GM12878 (cell line): ENCODE measurements at regions not wholly inside any gene's neighbourhood (a gene's known extent, or its start where the extent isn't known, plus 50 kb on each side); places are given as distances from the start of the nearest gene placed in this dataset.

Experiments
- ATAC-seq: fragments of 200-7000 bp; cut with Tn5 transposase; 3 replicates; pipeline ENCODE4 v1.9.1; 2020; ENCODE audit warnings: mild to moderate bottlenecking, moderate library complexity
- BruUV-seq: library from RNA; stranded (reverse); fragments of 400-500 nt; replicated peaks from 2 replicates; lab custom pipeline; 2021; lab: Mats Ljungman, UMichigan
- CTCF ChIA-PET: fragments of 300-600 bp; sonication (Branson Sonifier 250); formaldehyde crosslinking; extraction: SDS; loops from one replicate; lab custom pipeline; 2021; ENCODE audit warnings: inconsistent platforms; lab: Yijun Ruan, JAX
- POLR2A ChIA-PET: fragments of 350-600 bp; formaldehyde crosslinking; extraction: SDS; loops from one replicate; lab custom pipeline; 2021; ENCODE audit warnings: inconsistent platforms; lab: Charles Lee
- RAD21 ChIA-PET: fragments of 300-600 bp; sonication (Branson Sonifier 250); formaldehyde crosslinking; loops from one replicate; lab custom pipeline; 2023; ENCODE audit warnings: antibody characterized with exemption; ENCODE audit not compliant: unreplicated experiment; lab: Charles Lee
- SMC1A ChIA-PET: fragments of 300-600 bp; sonication (Branson Sonifier 250); formaldehyde crosslinking; loops from one replicate; lab custom pipeline; 2023; ENCODE audit not compliant: unreplicated experiment, uncharacterized antibody; lab: Charles Lee
- DNase-seq: peaks from one replicate; pipeline ENCODE4 v3.0.0-alpha.2; 2011; ENCODE audit warnings: low read depth, low spot score
- FAIRE-seq: peaks from 3 replicates; lab custom pipeline; 2011; peaks lifted over from hg19 to GRCh38; lab: Jason Lieb, UNC
- H2AFZ ChIP-seq: 2 replicates; pipeline ENCODE4 v1.6.0; 2011; ENCODE audit warnings: low read depth, low read length, control low read depth; ENCODE audit not compliant: control insufficient read depth
- H3K27ac ChIP-seq: 2 replicates; pipeline ENCODE4 v1.5.1; 2011; ENCODE audit warnings: control low read depth; ENCODE audit not compliant: control insufficient read depth, insufficient read depth
- H3K27me3 ChIP-seq, 2 experiments: replicated peaks in 1 of 2; 2 replicates each; pipeline versions ENCODE4 v1.6.0 to v1.6.1; 2011; ENCODE audit warnings: low read length in 1 of 2; ENCODE audit not compliant: control insufficient read depth in 2 of 2, insufficient read depth in 2 of 2
- H3K36me3 ChIP-seq, 2 experiments: 2 replicates each; pipeline ENCODE4 v1.5.1; 2011; ENCODE audit warnings: low read length in 1 of 2; ENCODE audit not compliant: control insufficient read depth in 2 of 2, insufficient read depth in 2 of 2
- H3K4me1 ChIP-seq: 2 replicates; pipeline ENCODE4 v1.6.1; 2011; ENCODE audit warnings: mild to moderate bottlenecking, low read length, moderate library complexity, mixed read lengths; ENCODE audit not compliant: control insufficient read depth, insufficient read depth
- H3K4me2 ChIP-seq: 2 replicates; pipeline ENCODE4 v1.6.0; 2011; ENCODE audit warnings: control low read depth; ENCODE audit not compliant: control insufficient read depth, insufficient read depth
- H3K4me3 ChIP-seq: fragments of 200-600 bp; sonication (generic); 2 replicates; pipeline ENCODE4 v1.5.1; 2016
- H3K79me2 ChIP-seq: 2 replicates; pipeline ENCODE4 v1.6.0; 2011; ENCODE audit warnings: low read length; ENCODE audit not compliant: control insufficient read depth, insufficient read depth
- H3K9ac ChIP-seq: 2 replicates; pipeline ENCODE4 v1.8.0; 2011; ENCODE audit warnings: low read length, control low read depth, mixed read lengths; ENCODE audit not compliant: control insufficient read depth, insufficient read depth
- H3K9me3 ChIP-seq: replicated peaks from 3 replicates; pipeline ENCODE4 v1.5.1; 2011; ENCODE audit warnings: mild to moderate bottlenecking, low read length; ENCODE audit not compliant: control insufficient read depth, insufficient read depth
- H4K20me1 ChIP-seq: 2 replicates; pipeline ENCODE4 v1.6.0; 2011; ENCODE audit not compliant: control insufficient read depth, insufficient read depth
- CREM ChIP-seq: IDR thresholded peaks from 2 replicates; pipeline ENCODE4 v1.6.1; 2014; ENCODE audit warnings: antibody characterized with exemption, low read depth
- FOS ChIP-seq: IDR thresholded peaks from 3 replicates; pipeline ENCODE4 v1.6.1; 2011; ENCODE audit warnings: borderline replicate concordance; ENCODE audit not compliant: insufficient read length; ENCODE audit errors: extremely low read depth
- FOXK2 ChIP-seq: fragments of 450-650 bp; IDR thresholded peaks from 2 replicates; pipeline ENCODE4 v1.6.1; 2017; ENCODE audit warnings: mild to moderate bottlenecking, moderate library complexity
- HCFC1 ChIP-seq: fragments of 150-350 bp; IDR thresholded peaks from 2 replicates; pipeline ENCODE4 v1.6.1; 2014; ENCODE audit warnings: low read length
- HDAC6 ChIP-seq: fragments of 200-600 bp; sonication (generic); IDR thresholded peaks from one replicate; pipeline ENCODE4 v1.8.0; 2017; ENCODE audit warnings: antibody characterized with exemption; ENCODE audit not compliant: unreplicated experiment
- HDGF ChIP-seq: fragments of 450-650 bp; IDR thresholded peaks from 2 replicates; pipeline ENCODE4 v1.6.1; 2016; ENCODE audit warnings: antibody characterized with exemption
- IKZF1 ChIP-seq: fragments of 450-650 bp; conservative IDR thresholded peaks from 2 replicates; pipeline ENCODE4 v1.6.1; 2017; ENCODE audit warnings: antibody characterized with exemption, mild to moderate bottlenecking
- JUNB ChIP-seq: IDR thresholded peaks from 2 replicates; pipeline ENCODE4 v1.6.1; 2016; ENCODE audit warnings: antibody characterized with exemption, mild to moderate bottlenecking
- KAT2A ChIP-seq: conservative IDR thresholded peaks from 2 replicates; pipeline ENCODE4 v1.6.1; 2011; ENCODE audit warnings: low read depth, low read length; ENCODE audit not compliant: control insufficient read depth
- KDM1A ChIP-seq: fragments of 200-600 bp; sonication (generic); IDR thresholded peaks from 2 replicates; pipeline ENCODE4 v1.6.1; 2016; ENCODE audit warnings: borderline replicate concordance
- NFYA ChIP-seq: IDR thresholded peaks from 2 replicates; pipeline ENCODE4 v1.6.1; 2011; ENCODE audit warnings: low read depth, mild to moderate bottlenecking, low read length, improper control_type of control experiment, borderline replicate concordance
- NR2C2 ChIP-seq: IDR thresholded peaks from 2 replicates; pipeline ENCODE4 v1.6.1; 2011; ENCODE audit warnings: borderline replicate concordance, low read depth; ENCODE audit not compliant: control insufficient read depth, insufficient read length
- RB1 ChIP-seq: fragments of 450-650 bp; formaldehyde crosslinking; IDR thresholded peaks from 2 replicates; pipeline ENCODE4 v1.6.1; 2017; ENCODE audit warnings: mild to moderate bottlenecking, borderline replicate concordance
- SIN3A ChIP-seq: IDR thresholded peaks from 2 replicates; pipeline ENCODE4 v1.6.1; 2012; ENCODE audit warnings: low read depth, low read length, improper control_type of control experiment
- SKIL ChIP-seq: fragments of 450-650 bp; IDR thresholded peaks from 2 replicates; pipeline ENCODE4 v1.6.1; 2017; ENCODE audit warnings: mild to moderate bottlenecking, low read depth, inconsistent platforms; ENCODE audit not compliant: poor library complexity, severe bottlenecking
- STAT1 ChIP-seq: fragments of 450-650 bp; conservative IDR thresholded peaks from 2 replicates; pipeline ENCODE4 v1.6.1; 2014; ENCODE audit warnings: antibody characterized with exemption, mild to moderate bottlenecking
- ZNF384 ChIP-seq: IDR thresholded peaks from 2 replicates; pipeline ENCODE4 v1.6.1; 2012; ENCODE audit warnings: low read depth, mild to moderate bottlenecking, low read length, improper control_type of control experiment, borderline replicate concordance
- ZNF622 ChIP-seq: fragments of 450-650 bp; IDR thresholded peaks from 2 replicates; pipeline ENCODE4 v1.6.1; 2017; ENCODE audit warnings: mild to moderate bottlenecking, inconsistent platforms
- WGBS: methylation state at CpG from one replicate; pipeline ENCODE4 v1.1.6; 2016; ENCODE audit warnings: low lambda C conversion rate; ENCODE audit not compliant: insufficient replicate concordance, insufficient coverage; ENCODE audit errors: missing lambda C conversion rate; 5-methylcytosine and 5-hydroxymethylcytosine counted together
- in situ Hi-C: fragments of 300-500 bp; cut with MboI; formaldehyde crosslinking; loops from 9 replicates; pipeline ENCODE4 v1.14.3; 2018; ENCODE audit warnings: mixed read lengths
- intact Hi-C: fragments of 100-400 bp; cut with micrococcal nuclease; formaldehyde crosslinking; loops from one replicate; pipeline ENCODE4 v1.14.2; 2022; ENCODE audit not compliant: unreplicated experiment
- TF ChIP-seq, protein P1 (sequence below): IDR thresholded peaks from 2 replicates; pipeline ENCODE4 v1.6.1; 2011; ENCODE audit warnings: borderline replicate concordance, low read depth, mild to moderate bottlenecking, moderate library complexity, mixed read lengths, low read length; ENCODE audit not compliant: insufficient read depth; ENCODE audit errors: extremely low read length
- TF ChIP-seq, protein P2 (sequence below): fragments of 450-650 bp; IDR thresholded peaks from 2 replicates; pipeline ENCODE4 v1.6.1; 2018; ENCODE audit warnings: mild to moderate bottlenecking, low read depth, moderate library complexity; ENCODE audit not compliant: partially characterized antibody

DNA sequence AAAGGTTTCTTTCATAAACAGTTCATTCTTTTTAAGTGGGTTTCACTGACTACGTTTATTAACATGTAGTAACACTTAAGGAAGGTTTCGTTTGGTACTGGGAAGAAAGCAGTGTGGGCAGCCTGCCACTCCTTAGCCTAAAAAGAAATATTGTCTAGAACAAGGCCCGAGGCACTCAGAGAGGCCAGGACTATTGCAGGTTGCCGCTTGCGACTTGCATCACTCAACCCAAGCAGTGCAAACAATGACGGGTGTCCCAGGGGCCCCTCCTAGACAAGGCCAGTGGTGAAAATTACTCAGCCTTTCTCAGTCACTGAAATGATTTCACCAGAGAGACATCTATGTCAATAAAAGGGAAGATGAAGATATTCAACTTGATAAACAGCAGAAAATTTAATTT, 243.9 kb downstream of the SNX13 start:
- no peaks in the 10 kb centered on the region for H3K4me1 ChIP-seq
- H3K36me3 ChIP-seq: no peaks in the 10 kb centered on the region
- H3K27ac ChIP-seq: no peak overlapping the region
- POLR2A ChIA-PET: no interaction called here
- no peaks in the 10 kb centered on the region for H3K27me3 ChIP-seq
- no peak overlapping the region for H3K4me3 ChIP-seq
- SMC1A ChIA-PET: no interaction called here
- no peaks in the 10 kb centered on the region for H4K20me1 ChIP-seq
- in situ Hi-C loops: loop anchor here (25.0 kb wide), 2 partner anchors 641 to 1966 kb away; no protein-coding TSS in a partner anchor
- RAD21 ChIA-PET: no interaction called here
- no peak for ATAC-seq
- no TSS peak for BruUV-seq
- no peak overlapping the region for H2AFZ ChIP-seq
- WGBS: 48% methylated on average over 6 of the region's 6 CpGs
- H3K79me2 ChIP-seq: no peaks in the 10 kb centered on the region
- H3K9me3 ChIP-seq: no peaks in the 10 kb centered on the region; the same call in 2 of the 3 replicates
- no peak for TF ChIP-seq NR2C2
- no peak for TF ChIP-seq FOXK2
- TF ChIP-seq RB1: no peak
- TF ChIP-seq KAT2A: no peak
- TF ChIP-seq FOS: no peak
- TF ChIP-seq CREM: no peak
- TF ChIP-seq, protein P1, sequence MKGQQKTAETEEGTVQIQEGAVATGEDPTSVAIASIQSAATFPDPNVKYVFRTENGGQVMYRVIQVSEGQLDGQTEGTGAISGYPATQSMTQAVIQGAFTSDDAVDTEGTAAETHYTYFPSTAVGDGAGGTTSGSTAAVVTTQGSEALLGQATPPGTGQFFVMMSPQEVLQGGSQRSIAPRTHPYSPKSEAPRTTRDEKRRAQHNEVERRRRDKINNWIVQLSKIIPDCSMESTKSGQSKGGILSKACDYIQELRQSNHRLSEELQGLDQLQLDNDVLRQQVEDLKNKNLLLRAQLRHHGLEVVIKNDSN: no peak
- no peak for TF ChIP-seq HDGF
- no peak for TF ChIP-seq SKIL
- TF ChIP-seq ZNF622: no peak
- no peak for TF ChIP-seq NFYA
- no peak for TF ChIP-seq HDAC6
- TF ChIP-seq SIN3A: no peak
- TF ChIP-seq STAT1: no peak
- TF ChIP-seq, protein P2, sequence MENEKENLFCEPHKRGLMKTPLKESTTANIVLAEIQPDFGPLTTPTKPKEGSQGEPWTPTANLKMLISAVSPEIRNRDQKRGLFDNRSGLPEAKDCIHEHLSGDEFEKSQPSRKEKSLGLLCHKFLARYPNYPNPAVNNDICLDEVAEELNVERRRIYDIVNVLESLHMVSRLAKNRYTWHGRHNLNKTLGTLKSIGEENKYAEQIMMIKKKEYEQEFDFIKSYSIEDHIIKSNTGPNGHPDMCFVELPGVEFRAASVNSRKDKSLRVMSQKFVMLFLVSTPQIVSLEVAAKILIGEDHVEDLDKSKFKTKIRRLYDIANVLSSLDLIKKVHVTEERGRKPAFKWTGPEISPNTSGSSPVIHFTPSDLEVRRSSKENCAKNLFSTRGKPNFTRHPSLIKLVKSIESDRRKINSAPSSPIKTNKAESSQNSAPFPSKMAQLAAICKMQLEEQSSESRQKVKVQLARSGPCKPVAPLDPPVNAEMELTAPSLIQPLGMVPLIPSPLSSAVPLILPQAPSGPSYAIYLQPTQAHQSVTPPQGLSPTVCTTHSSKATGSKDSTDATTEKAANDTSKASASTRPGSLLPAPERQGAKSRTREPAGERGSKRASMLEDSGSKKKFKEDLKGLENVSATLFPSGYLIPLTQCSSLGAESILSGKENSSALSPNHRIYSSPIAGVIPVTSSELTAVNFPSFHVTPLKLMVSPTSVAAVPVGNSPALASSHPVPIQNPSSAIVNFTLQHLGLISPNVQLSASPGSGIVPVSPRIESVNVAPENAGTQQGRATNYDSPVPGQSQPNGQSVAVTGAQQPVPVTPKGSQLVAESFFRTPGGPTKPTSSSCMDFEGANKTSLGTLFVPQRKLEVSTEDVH: no peak
- no peak for TF ChIP-seq IKZF1
- no peak for TF ChIP-seq HCFC1
- no peak for TF ChIP-seq KDM1A
- no peak for TF ChIP-seq JUNB
- no peak for TF ChIP-seq ZNF384
- intact Hi-C loops: no loop called here
- H3K9ac ChIP-seq: no peak overlapping the region
- CTCF ChIA-PET: interaction anchor here (1.2 to 2.6 kb wide), 2 partner anchors 10 to 15 kb away, joined by 3 to 15 read pairs; no protein-coding TSS in a partner anchor
- no peak for FAIRE-seq
- no peak for DNase-seq
- H3K4me2 ChIP-seq: no peak overlapping the region
